ENCODE measurements at regions not wholly inside any gene's neighbourhood (a gene's known extent, or its start where the extent isn't known, plus 50 kb on each side); places are given as distances from the start of the nearest gene placed in this dataset.

DNA sequence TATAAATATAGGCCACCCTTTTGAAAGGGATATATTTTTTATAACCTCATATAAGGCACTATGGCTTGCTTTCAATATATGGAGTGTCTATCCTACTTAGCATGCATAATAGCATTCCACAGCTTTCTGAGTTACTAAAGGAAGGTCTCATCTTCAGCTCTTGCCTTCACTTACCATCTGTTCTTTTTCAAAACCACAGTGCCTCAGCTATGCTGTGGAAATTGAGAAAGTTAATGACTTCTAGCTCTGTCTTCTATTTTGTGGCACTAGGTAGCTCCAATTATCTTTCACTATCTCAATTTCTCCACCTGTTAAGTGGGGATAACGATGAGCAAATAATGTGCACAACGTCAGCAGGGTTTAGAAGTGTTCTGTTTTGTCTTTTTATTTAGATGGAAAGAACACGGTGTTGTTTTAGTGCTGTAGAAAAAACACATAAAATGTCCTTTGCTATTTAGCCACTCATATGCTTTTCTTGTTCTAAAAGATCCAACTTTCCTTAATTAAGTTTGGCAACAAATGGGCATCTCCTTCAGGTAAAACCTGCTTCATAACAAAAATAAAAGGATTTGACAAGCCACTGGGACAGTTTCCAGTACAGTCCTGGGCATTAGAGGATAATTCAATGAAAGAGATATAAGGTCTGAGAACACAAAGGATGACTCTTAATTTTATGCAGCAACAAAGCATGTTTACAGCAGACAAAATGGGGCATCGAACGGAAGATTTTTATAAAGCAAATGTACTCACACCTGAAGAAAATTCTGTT, 462.0 kb upstream of the SYT1 start:
- DNase-seq (ENCODE audit: low read depth): no peak
- TF ChIP-seq, protein P1, sequence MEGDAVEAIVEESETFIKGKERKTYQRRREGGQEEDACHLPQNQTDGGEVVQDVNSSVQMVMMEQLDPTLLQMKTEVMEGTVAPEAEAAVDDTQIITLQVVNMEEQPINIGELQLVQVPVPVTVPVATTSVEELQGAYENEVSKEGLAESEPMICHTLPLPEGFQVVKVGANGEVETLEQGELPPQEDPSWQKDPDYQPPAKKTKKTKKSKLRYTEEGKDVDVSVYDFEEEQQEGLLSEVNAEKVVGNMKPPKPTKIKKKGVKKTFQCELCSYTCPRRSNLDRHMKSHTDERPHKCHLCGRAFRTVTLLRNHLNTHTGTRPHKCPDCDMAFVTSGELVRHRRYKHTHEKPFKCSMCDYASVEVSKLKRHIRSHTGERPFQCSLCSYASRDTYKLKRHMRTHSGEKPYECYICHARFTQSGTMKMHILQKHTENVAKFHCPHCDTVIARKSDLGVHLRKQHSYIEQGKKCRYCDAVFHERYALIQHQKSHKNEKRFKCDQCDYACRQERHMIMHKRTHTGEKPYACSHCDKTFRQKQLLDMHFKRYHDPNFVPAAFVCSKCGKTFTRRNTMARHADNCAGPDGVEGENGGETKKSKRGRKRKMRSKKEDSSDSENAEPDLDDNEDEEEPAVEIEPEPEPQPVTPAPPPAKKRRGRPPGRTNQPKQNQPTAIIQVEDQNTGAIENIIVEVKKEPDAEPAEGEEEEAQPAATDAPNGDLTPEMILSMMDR (conservative IDR thresholded peaks at IDR 0.05; ENCODE audit: low read depth, low read length): no peak
- H3K4me3 ChIP-seq (ENCODE audit: low read length): no peak overlapping the region

DNA sequence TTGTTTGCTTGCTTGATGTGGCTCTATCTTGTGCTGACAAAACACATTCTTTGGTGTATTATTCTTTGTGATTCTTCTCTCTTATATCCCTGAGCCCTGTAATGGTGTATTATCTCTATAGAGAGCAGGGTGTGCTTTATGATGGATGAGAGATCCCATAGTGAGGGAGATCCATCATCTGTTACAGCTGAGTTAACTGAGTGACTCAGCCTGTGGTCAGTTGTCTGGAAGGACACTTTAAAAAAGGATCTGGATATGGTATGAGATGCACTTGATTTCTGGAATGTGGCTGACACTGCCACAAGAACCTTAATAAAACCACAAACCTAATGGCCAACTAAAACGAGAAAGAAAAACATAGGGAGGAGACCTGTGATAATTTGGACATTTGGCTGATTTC, 461.4 kb upstream of the SYT1 start:
- TF ChIP-seq, protein P1 (conservative IDR thresholded peaks at IDR 0.05; ENCODE audit: low read depth, low read length): no peak
- no peak overlapping the region for H3K4me3 ChIP-seq (ENCODE audit: low read length)
- DNase-seq (ENCODE audit: low read depth): no peak

DNA sequence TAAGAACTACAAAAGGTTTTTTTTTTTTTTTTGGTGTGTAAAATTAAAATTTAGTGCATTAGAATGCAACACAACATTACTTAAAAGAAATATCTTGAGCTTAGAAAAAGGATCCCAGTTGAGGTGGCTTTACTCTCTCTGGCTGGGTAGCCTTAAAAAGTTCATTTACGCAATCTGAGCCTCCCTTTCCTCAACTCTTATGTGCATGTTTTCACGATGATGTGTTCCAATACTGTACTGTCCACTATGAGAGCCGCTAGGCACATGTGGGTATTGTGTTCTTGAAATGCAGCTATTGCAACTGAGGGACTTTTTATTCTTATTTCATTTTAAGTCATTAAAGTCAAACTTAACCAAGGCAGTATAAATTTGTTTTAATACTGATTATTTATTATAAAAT, 460.9 kb upstream of the SYT1 start:
- no peak for DNase-seq (ENCODE audit: low read depth)
- TF ChIP-seq, protein P1 (conservative IDR thresholded peaks at IDR 0.05; ENCODE audit: low read depth, low read length): no peak
- H3K4me3 ChIP-seq (ENCODE audit: low read length): no peak overlapping the region

DNA sequence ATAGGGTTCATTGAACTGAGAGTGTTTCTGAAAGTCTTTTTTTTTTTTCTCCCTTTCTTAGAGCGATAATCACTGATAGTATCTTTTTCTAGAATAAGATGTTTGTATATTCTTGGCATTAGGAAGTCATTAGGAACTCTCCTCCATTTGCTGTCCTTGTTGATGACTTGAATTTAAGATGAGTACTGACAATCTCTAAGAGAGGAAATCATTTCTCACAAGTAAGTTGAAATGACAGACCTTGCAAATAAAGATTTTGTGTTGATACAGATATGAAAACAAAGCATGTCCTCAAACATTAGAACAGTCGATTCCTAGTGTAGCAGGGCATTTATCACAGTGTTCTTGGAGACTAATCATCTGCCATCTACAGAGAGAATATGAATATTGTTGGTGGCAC, 458.4 kb upstream of the SYT1 start:
- no peak overlapping the region for H3K4me3 ChIP-seq (ENCODE audit: low read length)
- no peak for DNase-seq (ENCODE audit: low read depth)
- TF ChIP-seq, protein P1 (conservative IDR thresholded peaks at IDR 0.05; ENCODE audit: low read depth, low read length): no peak

DNA sequence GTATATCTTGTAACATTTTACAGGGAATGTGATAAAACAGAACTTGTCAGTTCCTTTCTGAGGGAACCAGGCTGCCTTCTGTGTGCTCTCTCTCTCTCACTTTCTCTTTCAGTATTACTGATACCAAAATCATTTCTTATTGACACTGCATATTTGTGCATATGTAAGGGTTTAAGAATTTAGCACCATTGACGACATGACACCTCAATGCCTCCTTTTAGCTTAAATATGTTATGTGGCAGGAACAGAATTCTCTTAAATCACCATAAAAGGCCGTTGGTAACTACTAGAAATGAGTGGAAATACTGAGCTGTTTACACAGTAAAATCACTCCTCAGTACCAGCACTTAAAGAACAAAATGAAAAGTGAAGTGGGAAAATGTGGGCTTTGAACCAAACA, 457.7 kb upstream of the SYT1 start:
- no peak for DNase-seq (ENCODE audit: low read depth)
- TF ChIP-seq, protein P1 (conservative IDR thresholded peaks at IDR 0.05; ENCODE audit: low read depth, low read length): no peak
- H3K4me3 ChIP-seq (ENCODE audit: low read length): no peak overlapping the region

DNA sequence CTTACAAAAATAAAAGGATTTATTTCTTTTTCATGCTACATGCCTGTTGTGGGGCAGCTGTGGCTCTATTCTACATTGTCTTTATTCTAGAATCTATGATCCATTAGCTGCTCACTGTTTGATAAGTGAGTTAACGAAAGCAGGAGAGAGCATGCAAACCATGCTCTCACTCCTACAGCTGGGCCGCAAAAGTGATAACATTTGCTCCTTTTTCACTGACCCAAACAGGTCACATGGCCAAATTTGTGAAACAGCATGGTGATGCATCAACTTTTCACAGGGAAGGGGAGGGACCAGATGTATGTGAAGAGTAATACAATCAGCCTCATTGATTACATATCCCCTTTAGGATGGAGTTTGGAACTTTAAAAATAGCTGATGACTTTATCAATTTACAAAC, 456.9 kb upstream of the SYT1 start:
- TF ChIP-seq, protein P1 (conservative IDR thresholded peaks at IDR 0.05; ENCODE audit: low read depth, low read length): no peak

DNA sequence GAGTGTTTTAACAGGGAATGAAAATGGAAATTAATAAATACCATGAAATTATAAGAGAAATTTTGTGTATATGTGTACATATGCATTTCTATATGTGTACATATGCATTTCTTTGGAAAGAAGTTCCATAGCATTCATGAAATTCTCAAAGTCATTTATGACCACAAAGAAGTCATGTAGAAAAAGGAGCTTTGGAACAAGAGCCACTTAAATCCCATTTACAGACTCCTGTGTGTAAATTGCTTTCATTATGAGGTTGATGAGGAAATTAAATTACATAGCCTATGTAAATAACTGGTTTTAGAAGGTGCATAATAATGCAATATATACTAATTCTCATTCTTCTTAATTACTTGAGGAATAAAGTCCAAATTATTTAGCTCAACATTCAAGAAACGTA, 450.5 kb upstream of the SYT1 start:
- no peak for DNase-seq (ENCODE audit: low read depth)
- no peak overlapping the region for H3K4me3 ChIP-seq (ENCODE audit: low read length)
- TF ChIP-seq, protein P1 (conservative IDR thresholded peaks at IDR 0.05; ENCODE audit: low read depth, low read length): no peak

More for the DNA sequence above, 456.9 kb upstream of the SYT1 start:
- no peak for DNase-seq (ENCODE audit: low read depth)
- no peak overlapping the region for H3K4me3 ChIP-seq (ENCODE audit: low read length)
